ENCODE measurements at regions not wholly inside any gene's neighbourhood (a gene's known extent, or its start where the extent isn't known, plus 50 kb on each side); places are given as distances from the start of the nearest gene placed in this dataset.

DNA sequence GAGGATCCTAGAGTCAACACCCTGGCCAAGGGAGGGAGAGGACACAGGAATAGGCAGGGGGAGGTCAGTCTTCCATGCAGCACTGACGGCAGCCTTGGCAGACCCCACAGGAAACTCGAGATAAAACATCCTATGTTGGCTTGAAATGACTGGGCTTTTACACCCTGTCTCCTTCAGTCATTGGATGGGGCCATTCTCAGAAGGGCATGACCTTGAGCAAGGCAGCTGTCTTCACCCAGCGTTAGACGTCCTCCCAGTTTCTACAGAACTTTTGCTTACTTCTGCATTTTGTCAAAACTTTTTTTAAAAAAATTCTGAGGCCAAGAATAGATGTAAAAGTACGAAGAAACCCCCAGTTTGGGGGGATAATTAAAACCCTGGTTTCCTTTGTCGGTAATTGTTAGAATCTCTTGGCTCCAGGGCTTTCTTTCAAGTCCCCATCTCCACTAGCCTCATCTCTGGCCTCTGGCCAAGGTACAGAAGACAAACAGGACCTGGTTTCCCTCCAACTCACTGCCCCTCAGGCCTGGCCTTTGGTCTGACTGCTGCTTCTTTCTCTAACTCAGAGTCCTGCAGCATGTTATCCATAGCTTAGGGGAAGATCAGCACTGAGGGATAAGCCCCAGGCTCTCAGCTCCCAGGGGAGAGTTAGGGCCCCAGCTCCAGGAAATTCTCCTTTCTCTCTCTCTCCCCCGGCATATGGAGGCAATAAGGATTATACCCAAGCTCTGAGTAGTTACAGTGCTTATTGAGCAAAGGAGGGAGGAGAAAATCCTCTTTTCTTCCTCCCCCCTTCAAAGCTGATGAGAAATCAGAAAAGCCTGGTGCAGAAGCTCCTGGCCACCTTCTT, 51.6 kb upstream of the KCND3 start:
- no peak for DNase-seq (ENCODE audit: low read depth)

- no peak for DNase-seq (ENCODE audit: low read depth)
Measured at GRCh38 chr1:112043901-112044300, 54.4 kb upstream of the KCND3 start.

- DNase-seq (ENCODE audit: low read depth) = no peak
Measured at GRCh38 chr1:112044745-112045144, 55.3 kb upstream of the KCND3 start.

- DNase-seq (ENCODE audit: low read depth) = no peak
Measured at GRCh38 chr1:112046630-112047029, 57.2 kb upstream of the KCND3 start.

GRCh38 chr1:112048421-112048820, 59.0 kb upstream of the KCND3 start:
- no peak for DNase-seq (ENCODE audit: low read depth)

DNA sequence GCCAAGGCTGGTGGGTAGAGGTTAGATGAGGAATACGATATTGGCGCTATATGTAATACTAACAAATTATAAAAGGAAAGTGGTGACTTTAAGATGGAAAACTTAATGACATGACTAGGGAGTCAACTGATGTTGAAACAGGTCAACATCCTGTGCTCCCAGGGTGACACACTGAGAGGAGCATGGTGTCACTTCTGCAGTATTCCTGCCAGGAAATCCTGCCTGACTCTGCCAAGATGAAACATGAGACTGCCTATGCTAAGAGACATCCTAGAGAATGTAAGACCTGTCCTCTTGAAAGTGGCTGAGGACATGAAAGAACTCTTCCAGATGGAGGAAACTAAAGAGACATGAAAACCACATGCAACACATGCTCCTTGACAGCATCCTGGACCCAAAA, 65.0 kb upstream of the KCND3 start:
- peak; percentile 1 for DNase-seq (ENCODE audit: low read depth)

GRCh38 chr1:112056354-112056753, 66.9 kb upstream of the KCND3 start:
- no peak for DNase-seq (ENCODE audit: low read depth)

DNA sequence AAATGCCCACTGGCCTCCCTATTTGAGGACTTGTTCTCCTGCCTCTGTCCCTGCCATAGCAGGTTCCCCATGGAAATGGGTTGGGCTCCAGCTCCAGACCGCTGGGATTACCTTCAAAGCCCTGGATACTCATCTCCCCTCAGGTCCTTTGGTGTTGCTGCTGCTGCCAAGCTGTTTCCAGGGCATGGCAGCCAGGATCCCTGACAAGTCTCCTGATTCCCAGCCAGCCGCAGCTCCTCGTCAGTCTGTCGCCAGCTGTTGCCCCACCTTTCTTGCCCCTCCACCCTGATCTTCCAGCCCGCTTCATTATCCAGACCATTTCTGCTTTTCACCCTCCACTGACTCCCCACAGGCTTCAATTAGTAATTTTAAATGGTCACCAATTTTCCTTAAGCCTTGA, 68.3 kb upstream of the KCND3 start:
- DNase-seq (ENCODE audit: low read depth) = no peak

- DNase-seq (ENCODE audit: low read depth) = no peak
Measured at GRCh38 chr1:112058815-112059450, 69.5 kb upstream of the KCND3 start.

DNA sequence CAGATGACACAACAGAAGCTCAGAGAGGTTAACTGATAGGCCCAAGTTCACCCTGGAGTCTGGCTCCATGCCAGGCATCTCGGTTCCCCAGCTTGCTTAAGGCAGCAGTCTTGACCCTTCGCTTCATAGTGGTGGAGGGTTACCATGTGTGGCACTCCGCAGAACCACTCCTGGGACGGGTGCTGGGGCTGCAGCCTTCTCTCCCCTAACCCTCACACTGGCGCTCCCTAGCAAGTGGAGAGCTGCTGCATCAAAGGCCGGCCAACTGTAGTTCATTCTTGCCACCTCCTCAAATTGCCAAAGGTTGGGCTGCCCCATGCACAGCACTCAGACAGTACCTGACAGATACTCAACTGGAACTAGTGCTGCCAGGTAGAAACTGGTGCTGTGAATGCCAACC, 70.2 kb upstream of the KCND3 start:
- DNase-seq (ENCODE audit: low read depth) = no peak

DNA sequence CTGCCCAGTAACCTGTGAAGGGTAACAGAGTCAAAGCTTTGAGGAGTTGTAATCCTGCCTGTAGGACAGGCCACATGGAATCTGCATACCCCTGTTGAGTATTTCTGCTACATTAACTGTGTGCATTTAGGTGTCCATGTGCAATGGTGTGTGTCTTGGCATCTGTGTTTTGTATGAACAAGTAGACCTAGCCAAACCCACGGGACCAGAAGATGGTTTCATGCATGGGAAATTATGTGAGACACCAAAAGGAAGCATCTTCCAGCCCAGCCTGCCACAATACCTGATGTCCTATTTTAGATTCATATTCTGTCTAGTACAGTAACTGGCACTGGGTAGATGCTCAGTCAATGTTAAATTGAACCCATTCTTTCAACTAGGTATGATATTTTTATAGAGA, 70.8 kb upstream of the KCND3 start:
- DNase-seq (ENCODE audit: low read depth) = no peak

GRCh38 chr1:112061056-112061455, 71.6 kb upstream of the KCND3 start:
- no peak for DNase-seq (ENCODE audit: low read depth)

DNA sequence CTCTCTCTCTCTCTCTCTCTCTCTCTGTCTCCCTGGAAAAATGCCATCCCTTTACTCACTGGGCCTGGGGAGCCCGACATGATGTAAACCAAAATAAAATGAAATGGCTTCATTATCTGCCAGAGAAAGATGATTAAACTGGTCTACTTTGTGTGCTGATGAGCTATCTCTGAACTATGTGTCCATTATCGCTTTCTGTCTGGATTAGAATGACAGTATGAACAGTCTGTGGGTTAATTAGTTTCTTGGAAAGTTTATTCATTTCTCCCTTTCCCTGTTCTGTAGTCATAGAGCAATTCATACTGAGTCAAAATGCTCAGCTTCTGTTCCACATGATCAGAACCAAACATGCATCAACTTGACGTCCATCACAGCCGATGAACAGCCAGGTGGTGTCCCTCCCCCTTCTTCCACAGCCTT, 72.4 kb upstream of the KCND3 start:
- no peak for DNase-seq (ENCODE audit: low read depth)

DNA sequence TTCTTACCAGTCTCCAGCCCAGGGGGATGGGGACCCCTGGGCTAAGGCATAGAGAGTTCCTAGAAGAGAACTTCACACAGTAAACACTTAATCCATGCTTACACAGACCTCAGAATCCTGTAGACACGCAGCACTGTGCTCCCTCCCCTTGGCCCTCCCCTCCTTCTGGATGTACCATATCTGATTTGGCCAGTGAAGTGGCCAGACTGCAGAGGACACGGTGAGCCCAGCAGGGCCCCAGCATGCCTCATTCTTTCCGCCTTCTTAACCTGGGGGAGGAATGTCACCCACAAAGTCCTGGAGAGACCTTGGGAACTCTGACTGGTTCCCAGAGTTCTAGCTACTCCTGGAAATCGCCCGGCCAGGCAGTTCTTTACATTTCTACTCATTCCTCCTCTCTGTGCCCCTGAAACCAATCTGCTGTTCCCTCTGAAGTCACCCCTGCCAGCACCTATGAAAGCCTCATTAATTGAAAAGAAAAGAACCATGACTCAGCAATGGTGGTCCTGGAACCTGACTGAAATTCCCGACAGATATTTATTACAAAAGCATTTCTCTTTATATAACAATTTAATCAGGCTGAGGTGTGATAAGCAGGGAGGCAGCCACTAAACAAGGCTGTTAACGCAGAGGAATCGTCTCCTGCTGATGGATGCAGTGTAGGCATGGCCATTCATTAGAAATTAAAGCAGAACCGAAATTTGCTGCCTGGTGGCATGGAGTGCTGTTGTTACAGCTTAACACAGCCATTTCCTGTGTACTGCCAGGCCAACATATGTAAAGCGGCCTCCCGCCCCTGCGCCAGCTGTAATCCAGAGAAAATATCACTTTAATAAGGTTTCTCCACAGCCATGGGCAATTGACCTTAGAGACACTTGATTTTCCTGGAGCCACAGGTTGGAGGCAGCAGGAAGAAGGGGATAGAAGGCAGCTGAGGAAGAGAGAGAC, 74.6 kb upstream of the KCND3 start:
- DNase-seq (ENCODE audit: low read depth) = no peak

DNA sequence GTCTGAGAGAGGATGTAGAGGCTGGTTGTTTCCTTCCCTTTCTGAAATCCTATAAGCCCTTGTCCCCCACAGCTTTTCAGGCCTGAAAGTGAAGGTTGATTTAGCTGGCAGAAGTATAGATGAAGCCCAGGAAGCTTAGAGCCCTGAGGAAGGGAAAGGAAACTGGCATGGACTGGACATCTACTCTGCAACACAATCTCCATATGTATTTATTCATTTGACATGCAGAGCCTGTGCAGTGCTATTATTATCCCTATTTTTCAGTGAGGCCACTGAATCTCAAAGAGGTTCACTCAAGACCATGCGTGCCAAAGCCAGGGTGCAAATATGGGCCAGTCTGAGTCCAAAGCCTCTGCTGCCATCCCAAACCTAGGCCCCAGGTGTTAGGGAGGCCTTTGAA, 78.5 kb upstream of the KCND3 start:
- DNase-seq (ENCODE audit: low read depth) = no peak

DNA sequence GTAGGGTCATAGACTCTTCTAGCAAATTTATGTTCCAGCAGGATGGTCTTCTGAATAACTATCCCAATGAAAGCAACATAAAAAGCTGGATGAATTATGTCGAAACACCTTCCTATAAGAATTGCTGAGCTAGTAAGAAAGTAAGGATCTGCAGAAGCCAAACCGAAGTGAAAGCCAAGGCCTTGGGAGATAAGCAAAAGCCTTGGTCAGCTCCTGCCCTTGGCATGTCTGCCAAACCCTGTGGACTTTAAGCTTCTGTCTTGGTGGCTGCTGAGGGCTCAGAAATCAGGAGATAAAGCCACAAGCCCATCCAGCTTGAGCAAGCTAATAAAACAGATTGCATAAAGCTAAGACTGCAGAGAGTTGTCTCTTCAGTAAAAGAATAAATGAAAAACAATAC, 81.2 kb upstream of the KCND3 start:
- DNase-seq (ENCODE audit: low read depth) = no peak

- no peak for DNase-seq (ENCODE audit: low read depth)
Measured at GRCh38 chr1:112074711-112075110, 85.2 kb upstream of the KCND3 start.

- no peak for DNase-seq (ENCODE audit: low read depth)
Measured at GRCh38 chr1:112075566-112075965, 86.1 kb upstream of the KCND3 start.

GRCh38 chr1:112079446-112079845, 90.0 kb upstream of the KCND3 start:
- no peak for DNase-seq (ENCODE audit: low read depth)

GRCh38 chr1:112083487-112083886, 94.0 kb upstream of the KCND3 start:
- DNase-seq (ENCODE audit: low read depth) = peak; percentile 51

DNA sequence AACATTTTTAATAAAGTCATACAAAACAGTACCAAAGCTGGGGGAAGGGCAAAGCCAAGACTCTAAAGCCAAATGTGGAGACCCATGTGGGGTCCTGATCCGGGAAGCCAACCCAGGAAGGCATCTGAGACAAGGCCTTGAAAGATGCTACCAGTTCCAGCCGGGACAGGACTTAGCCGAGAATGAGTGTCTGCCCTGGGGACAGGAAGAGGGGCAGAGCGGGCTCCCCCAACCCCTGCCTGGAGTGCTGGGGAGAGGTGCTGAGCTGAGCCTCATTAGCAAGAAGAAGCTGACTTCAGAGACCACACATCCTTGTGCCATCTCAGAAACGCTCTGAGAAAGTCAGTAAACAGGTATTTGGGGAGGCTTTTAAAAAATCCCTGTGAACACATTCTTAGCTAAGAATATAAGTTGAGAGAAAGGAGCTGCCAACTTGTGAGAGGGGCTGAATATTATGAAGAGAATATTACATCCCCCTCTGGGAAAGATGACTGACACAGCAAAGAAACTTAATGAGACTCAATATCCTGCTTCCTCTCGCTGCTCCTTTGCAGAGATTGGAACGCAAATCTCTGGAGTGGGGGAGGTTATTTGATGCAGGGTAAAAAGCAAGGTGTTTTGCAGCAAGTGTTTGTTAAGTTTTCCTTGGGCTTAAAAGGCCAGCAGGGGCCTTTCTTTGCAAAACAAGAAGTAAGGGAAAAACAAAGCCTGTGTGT, 103.3 kb upstream of the KCND3 start:
- DNase-seq (ENCODE audit: low read depth) = no peak
